ENCODE measurements at regions not wholly inside any gene's neighbourhood (a gene's known extent, or its start where the extent isn't known, plus 50 kb on each side); places are given as distances from the start of the nearest gene placed in this dataset.

DNA sequence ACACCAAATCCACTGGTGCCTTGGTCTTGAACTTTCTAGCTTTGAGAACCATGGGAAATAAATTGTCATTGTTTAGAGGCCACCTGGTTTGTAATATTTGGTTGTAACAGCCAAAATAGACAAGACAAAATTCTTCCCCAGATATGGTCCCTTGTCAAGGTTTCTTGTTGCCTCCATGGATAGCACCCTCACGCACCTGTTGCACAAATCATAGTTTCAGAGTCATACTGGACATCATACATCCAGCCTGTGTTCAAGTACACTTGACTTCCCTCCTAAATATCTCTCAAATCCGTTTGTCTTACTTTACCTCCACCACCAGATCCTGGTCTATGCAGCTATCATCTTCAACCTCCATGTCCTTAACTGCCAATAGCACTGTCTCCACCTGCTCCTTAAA, 256.7 kb upstream of the IGFBP3 start:
- DNase-seq = no peak

DNA sequence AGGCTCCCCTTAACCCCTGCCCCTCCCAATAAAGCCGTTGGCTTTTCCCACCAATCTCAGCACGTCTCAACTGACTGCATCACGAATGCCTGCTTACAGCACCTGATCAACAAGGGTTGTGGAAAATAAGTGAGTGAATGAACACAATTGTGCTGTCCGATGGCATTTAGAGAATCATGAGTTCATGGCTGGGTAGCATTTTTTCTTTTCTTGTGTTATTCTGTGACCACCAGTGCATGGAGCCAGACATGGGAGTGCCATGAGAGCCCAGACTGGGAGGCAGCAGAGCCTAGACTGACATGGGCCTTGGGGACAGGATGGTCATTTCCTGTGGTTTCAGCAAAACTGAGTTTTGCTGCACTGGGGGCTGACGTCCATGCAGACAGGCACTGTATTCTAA, 254.1 kb upstream of the IGFBP3 start:
- no peak for DNase-seq

DNA sequence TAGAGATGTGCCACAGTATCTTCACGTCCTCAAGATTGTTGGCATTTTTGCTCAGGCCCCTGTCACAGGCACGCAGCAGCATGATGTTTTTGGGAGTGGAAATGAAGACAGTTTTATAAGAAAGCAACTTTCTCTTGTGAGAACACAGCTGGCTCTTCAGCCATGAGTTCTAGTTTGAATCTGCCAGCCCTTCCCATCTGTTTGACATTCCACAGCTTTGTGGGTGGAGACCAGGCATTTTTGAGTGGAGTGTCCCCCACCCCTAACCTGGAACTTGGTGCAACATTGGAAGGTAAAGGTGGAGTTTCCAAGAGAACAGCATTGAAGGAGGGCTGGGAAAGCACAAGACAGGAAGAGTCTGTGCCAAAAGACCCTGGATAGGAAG, 253.1 kb upstream of the IGFBP3 start:
- DNase-seq = no peak

- no peak for DNase-seq
Observed at GRCh38 chr7:46173476-46174195, 252.6 kb upstream of the IGFBP3 start.

- DNase-seq = no peak
Observed at GRCh38 chr7:46170792-46171191, 249.7 kb upstream of the IGFBP3 start.

GRCh38 chr7:46170021-46170420, 248.9 kb upstream of the IGFBP3 start:
- no peak for DNase-seq

DNA sequence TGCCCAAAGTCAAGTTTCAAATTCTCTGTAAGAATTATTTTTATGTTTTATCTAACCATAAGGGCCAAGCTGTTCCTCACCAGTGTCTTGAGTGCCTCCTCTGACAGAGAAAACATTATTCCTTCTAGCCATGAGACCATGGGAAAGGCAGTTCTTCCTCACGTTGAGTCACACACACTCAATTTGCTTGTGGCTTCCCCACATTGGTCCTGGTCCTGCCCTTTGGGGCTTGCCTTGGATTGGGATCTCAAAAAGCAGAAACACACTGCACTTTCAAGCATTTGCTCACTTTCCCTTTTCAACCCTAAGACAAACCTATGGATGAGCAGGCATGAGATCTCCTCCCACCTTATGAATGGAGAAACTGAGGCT, 248.3 kb upstream of the IGFBP3 start:
- DNase-seq = no peak

DNA sequence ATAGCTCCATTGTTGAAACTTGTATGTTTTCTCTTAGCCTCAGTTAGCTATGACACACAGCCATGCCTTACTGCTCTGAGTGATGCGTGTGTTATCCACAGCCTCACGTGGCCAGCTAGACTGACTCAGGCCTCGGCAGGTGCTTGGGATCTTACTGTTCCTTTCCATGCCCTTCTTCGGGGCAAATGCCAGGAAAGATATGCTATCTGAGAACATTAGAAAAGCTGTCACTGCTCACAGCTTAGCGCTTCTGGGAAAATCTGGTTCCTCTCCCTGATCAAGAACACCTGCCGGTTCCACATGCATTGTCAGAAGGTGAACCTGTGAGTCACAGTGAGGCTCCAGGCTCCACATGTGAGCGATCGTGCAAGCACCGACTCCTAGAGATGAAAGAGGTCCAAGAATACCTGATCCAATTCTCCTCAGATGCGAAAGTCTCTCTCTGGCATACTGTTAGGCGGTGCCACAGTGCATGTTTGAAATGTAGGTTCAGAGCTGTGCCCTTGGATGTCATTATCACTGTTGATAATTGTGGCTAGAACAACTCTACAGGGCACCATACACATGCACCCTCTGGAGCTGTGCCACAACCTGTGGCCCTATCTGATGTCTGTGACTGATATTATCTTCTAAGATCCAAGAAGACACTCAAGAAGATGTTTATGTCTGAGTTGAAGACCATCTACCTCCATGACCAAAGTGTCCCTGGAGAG, 247.8 kb upstream of the IGFBP3 start:
- DNase-seq = no peak

GRCh38 chr7:46168231-46168630, 247.2 kb upstream of the IGFBP3 start:
- DNase-seq = no peak

DNA sequence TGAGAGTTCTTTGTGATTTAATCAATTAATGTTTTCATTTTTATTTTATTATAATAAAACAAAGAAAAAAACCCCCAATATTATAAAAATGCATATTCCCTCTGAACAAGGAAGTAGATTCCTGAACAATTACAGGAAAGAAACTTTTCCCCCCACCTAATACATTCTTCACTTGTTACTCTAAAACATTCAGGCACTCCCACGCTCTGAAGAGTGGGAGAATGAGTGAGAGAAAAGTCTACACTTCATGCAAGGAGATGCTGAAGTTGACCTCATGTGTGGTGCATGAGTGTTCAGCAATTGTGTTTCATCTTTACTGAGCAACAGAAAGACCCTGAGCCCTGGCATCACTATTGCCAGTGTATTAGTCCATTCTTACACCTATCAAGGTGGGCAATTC, 244.2 kb upstream of the IGFBP3 start:
- DNase-seq = no peak

GRCh38 chr7:46164629-46165028, 243.6 kb upstream of the IGFBP3 start:
- DNase-seq = no peak

DNA sequence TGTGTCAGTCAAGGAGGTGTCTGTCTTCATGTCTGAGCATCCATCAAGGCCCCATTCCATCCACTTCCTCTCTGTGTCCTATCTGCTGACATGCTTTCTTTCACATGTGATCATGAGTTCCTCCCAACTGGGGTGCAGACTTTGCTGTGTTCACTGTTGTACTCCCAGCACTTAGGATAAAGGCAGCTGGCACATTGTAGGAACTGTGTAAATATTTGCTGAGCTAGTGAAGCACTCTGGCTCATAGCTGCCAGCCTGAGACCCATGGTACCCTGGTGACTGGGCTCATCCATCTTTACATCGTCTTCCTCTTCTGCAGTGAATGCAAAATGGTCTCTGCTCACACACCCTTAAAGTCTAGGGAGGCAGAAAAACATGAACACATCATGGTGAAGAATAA, 242.2 kb upstream of the IGFBP3 start:
- DNase-seq = no peak

- no peak for DNase-seq
Observed at GRCh38 chr7:46162609-46163008, 241.5 kb upstream of the IGFBP3 start.

- DNase-seq = no peak
Observed at GRCh38 chr7:46160861-46161260, 239.8 kb upstream of the IGFBP3 start.

- DNase-seq = no peak
Observed at GRCh38 chr7:46157931-46158330, 236.9 kb upstream of the IGFBP3 start.

DNA sequence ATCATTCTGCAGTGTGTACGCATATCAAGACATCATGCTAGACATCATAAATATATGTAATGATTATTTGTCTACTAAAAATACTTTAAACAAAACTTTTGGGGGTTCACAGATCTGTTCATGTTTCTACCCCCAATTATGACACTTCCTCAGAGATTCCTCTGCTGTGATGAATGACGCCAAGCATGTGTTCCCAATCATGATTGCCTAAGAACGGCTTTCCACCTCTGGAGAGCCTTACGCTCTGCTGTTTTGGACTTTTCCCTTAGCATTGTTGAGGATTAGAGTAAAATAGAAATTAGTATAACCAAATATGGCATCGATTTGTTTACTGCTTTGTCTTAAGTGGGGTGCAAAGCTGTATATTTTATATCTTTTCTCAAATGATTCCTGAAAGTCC, 236.3 kb upstream of the IGFBP3 start:
- DNase-seq = no peak

DNA sequence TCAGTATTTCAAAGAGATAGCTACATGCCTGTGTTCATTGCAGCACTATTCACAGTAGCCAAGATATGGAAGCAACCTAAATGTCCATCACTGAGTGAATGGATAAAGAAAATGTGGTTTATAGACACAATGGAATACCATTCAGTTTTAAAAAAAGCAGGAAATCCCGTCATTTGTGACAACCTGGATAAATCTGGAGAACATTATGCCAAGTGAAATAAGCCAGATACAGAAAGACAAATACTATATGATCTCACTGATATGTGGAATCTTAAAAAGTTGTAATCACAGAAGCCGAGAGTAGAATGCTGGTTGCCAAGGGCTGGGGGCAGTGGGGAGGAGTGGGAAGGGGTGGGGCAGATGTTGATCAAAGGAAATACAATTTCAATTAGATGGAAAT, 235.8 kb upstream of the IGFBP3 start:
- no peak for DNase-seq

GRCh38 chr7:46156086-46156485, 235.0 kb upstream of the IGFBP3 start:
- DNase-seq = no peak

DNA sequence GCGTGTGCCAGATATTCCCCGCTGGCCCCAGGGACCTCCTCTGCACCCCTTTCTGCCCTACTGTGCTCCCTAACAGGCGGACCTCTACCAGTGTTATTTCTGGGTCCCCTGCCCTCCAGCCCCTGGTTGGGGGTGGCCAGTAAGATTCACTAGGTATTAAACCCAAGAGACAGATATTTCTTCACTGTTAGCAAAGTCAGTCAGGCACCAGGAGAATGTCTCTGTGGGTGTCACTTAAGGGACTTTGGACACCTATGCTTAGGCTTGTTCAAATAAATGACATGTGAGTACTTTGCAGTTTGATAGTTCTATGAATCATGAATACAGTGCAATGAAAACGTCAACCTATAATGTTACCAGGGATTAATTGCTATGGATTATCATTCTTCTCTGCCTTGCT, 234.3 kb upstream of the IGFBP3 start:
- DNase-seq = no peak

DNA sequence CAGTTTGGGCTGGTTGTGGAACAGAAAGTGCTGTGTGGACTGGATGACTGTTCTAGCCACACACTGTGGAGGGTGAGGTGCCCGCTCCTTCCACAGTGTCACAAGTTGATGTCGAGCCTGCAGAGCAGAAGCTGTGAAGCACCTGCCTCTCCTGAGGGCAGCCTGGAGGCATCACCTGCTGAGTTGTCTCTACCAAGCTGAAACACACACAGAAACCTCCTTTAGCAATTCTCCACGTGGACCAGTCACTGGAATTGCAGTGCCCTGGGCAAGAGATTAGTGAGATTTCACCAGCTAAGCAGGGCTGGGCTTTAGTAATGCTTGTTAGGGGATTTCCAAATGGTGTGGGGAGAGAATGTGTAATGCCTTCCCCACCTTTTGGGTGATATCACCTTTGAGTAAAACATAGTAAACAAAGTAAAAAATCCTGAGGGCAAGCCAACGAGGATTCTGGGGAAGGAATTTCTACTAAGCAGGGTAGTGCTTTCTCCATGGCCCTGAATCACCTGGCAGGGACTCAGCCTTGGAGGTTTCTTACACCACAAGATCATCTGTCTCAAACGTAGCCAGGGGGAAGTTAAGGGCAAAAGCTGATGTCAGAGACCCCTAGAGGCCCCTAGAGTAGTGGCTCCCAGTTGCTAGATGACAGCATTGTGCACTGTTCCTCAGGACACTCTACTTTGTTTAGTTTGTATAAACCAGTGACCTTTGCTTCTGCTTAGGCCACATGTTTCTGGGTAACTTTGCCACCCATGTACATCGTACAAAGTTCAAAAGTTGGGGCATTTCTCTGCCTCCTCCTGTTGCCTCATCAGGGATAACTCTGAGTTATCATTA, 233.1 kb upstream of the IGFBP3 start:
- DNase-seq = peak; percentile 10

- no peak for DNase-seq
Observed at GRCh38 chr7:46153583-46153950, 232.5 kb upstream of the IGFBP3 start.

GRCh38 chr7:46152696-46153095, 231.6 kb upstream of the IGFBP3 start:
- no peak for DNase-seq

GRCh38 chr7:46150721-46151120, 229.6 kb upstream of the IGFBP3 start:
- no peak for DNase-seq

- no peak for DNase-seq
Observed at GRCh38 chr7:46150202-46150601, 229.1 kb upstream of the IGFBP3 start.
